Jurkat, Clone E6-1 (cell line): ENCODE measurements at regions not wholly inside any gene's neighbourhood (a gene's known extent, or its start where the extent isn't known, plus 50 kb on each side); places are given as distances from the start of the nearest gene placed in this dataset.

Experiments used
- DNase-seq: peaks from one replicate; pipeline ENCODE4 v3.0.0-alpha.2; 2011; ENCODE audit warnings: low read depth, low spot score
- H3K4me3 ChIP-seq: 2 replicates; pipeline ENCODE4 v1.5.1; 2011; ENCODE audit warnings: mild to moderate bottlenecking, low read length, control low read depth, moderate library complexity

DNA sequence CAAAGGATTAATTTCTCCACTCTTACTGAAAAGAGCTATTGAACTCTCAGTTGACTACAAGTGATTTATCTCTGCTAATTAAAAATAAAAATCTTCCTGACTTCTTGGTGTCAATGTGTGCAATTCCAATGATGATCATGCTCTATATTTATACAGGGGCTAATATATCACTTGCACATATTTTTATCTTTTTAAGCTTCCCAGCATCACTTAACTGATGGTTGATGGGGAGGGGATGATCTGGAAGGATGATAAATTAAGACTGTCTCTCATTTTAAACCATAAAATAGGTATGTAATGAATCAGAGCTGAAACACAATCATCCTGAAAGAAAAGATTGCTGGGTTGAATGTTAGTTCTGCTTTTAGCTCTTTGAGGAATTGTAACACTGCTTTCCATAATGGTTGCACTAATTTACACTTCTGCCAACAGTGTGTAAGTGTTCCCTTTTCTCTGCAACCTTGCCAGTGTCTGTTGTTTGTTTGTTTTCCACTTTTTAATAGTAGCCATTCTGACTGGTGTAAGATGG lies 169.6 kb upstream of the ECI2 start:
- DNase-seq = no peak
- no peak overlapping the region for H3K4me3 ChIP-seq

GRCh38 chr6:4303638-4304037 lies 168.3 kb upstream of the ECI2 start:
- no peak overlapping the region for H3K4me3 ChIP-seq
- DNase-seq = no peak

- no peak for DNase-seq
- no peak overlapping the region for H3K4me3 ChIP-seq
Observed at GRCh38 chr6:4302524-4302923, 167.1 kb upstream of the ECI2 start.

DNA sequence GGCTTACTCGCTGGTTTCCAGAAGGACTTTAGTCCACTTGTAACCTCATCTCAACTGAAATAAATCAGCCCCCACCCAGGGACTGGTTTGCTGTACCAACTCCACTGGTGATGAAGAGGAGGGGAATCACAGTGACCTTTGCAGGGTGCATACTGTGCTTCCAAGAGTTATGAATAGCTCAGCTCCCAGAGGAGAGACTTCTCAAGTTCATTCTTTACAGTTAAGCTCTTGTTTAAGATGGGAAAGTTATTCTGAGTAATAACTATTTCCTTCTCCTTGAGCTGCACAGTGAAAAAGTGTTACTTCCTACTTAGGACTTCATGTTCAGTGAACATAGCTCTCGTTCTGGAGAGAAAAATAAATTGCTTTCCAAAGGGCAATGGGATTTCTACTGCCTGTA lies 166.5 kb upstream of the ECI2 start:
- no peak for DNase-seq
- no peak overlapping the region for H3K4me3 ChIP-seq

- no peak for DNase-seq
- H3K4me3 ChIP-seq = no peak overlapping the region
Observed at GRCh38 chr6:4300917-4301316, 165.5 kb upstream of the ECI2 start.

DNA sequence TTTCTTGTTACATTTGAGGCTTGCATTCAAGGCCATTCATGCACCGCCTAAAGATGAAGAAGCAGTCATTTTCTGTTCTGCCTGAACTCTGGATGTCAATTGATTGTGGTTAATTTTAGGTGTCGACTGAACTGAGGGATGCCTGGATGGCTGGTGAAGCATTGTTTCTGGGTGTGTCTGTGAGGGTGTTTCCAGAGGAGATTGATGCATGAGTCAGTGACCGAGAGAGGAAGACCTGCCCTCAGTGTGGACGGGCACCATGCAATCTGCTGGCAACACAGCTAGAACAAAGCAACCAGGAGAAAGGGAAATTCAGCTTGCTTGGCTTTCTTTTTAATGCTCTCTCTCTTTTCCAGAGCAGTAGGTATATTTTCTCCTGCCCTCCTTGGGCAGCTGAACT lies 164.1 kb upstream of the ECI2 start:
- no peak overlapping the region for H3K4me3 ChIP-seq
- no peak for DNase-seq

DNA sequence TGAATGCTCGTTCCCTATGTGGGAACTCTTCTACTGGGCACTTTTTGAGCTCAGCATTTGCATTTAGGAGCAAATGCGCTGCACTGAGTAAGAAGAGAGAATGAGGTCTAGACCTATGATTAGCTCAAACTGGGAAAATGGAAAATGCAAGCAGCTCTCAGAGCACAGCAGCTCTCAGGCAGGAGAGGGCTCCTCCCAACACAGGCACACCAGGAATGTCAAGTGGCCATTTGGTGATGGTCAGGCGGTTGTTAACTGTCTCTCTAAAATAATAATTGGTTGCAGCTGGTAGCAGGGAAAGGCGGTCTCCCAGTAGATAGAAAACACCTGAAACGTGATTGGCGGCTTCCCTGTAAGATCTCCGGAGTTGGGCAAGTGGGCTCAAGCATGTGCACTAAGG lies 162.0 kb upstream of the ECI2 start:
- no peak for DNase-seq
- no peak overlapping the region for H3K4me3 ChIP-seq

DNA sequence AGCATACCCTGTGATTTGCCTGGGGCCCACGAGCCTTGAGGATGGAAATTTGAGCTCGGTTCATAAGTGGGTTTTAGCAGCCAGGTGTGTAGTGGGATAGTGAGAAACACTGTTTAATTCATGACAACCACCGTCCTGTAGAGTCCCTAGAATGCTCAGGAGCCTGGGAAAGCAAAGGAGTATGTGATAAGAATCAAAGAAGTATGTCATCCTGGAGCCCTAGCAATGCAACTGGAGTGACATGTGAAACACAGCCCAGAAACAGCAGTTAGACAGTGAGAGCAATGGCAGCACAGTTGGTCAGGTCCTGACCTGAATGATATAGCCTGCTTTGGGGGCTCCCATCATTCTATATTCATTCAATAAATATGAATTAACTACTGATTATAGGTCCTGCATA lies 161.2 kb upstream of the ECI2 start:
- no peak for DNase-seq

DNA sequence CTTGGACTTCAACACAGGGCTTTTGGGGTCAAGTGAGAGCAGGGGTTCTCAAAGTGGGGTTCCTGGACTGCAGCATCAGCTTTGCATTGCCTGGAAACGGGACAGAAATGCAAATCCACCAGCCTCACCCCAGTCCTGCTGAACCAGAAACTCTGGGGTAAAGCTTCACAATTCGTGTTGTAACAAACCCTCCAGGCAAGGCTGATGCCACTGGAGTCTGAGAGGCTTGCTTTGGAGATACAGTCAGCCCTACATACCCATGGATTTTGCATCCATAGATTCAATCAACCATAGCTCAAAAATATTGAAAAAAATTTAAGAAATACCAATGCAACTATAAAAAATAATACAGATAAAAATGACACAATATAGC lies 160.4 kb upstream of the ECI2 start:
- no peak for DNase-seq
- no peak overlapping the region for H3K4me3 ChIP-seq

More for the DNA sequence above, 161.2 kb upstream of the ECI2 start:
- no peak overlapping the region for H3K4me3 ChIP-seq

DNA sequence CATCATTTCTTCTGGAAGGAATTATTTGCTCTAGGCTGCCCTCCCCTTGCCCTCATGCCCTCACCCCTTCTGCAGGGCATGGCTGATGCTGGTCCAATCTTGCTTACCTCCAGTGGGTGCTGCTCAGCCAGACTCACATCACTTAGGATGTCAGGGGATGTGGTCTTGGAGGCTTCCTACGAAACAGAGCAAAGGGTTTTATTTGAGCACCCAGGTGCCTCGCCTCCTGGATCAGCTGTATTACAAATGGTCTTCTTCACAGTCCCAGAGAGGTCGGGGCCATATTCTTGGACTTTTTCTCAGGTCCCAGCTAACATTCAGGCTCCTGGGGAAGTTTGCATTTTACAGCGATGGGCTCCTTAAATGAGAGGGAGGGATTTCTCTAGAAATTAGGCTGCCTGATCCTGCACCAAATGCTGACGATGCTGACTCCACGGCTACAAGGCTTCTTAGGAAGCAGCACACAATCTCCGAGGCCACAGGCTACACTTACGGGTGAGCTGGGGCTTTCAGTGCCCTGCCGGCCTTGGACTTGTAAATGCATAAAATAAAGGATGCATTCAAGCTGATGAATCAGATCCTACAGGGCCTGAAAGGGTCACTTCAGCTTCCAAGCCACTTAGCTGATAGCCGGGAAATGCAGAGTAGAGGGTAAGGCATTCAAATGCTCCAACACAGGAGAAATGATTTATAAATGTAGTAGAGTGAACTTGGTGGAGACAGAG lies 159.8 kb upstream of the ECI2 start:
- no peak for DNase-seq
- no peak overlapping the region for H3K4me3 ChIP-seq

- no peak for DNase-seq
- H3K4me3 ChIP-seq = no peak overlapping the region
Observed at GRCh38 chr6:4294636-4295035, 159.3 kb upstream of the ECI2 start.

DNA sequence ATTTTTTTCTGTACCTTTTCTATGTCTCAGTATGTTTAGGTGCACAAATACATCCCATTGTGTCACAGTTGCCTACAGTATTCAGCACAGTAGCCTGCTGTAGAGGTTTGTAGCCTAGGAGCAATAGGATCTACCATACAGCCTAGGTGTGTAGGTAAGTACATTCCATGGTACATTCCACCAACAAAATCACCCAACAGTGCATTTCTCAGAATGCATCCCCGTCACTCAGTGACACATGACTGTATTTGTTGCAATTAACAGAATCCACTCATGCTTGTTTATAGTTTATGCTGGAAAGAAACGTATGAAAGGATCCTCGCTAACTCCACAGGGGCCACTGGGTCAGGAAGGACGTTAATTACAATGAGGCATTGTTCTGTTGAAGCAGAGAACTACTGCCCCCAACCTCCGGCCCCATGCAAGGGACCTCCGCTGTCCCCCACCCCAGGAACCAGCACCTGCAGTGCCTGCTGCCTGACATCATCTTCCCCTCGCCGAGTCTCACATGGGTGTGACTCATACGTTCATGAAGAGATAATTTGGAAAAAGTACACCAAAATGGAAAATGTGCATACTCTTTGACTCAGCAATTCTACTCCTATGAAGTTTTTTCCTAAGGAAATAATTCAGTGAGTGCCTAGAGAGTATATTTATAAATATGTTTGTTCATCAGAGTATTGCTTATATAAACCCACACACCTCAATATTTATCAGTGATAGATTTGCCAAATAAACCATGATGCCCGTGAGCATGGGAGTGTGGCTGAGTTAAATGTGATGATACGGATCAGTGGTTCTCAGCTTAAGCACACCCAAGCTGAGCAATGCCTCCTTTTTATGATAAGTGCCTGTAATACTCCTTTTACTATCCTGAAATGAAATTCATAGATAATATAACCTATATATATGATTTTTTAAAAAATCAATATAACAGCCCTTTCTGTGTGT lies 156.4 kb upstream of the ECI2 start:
- DNase-seq = no peak
- H3K4me3 ChIP-seq = no peak overlapping the region

DNA sequence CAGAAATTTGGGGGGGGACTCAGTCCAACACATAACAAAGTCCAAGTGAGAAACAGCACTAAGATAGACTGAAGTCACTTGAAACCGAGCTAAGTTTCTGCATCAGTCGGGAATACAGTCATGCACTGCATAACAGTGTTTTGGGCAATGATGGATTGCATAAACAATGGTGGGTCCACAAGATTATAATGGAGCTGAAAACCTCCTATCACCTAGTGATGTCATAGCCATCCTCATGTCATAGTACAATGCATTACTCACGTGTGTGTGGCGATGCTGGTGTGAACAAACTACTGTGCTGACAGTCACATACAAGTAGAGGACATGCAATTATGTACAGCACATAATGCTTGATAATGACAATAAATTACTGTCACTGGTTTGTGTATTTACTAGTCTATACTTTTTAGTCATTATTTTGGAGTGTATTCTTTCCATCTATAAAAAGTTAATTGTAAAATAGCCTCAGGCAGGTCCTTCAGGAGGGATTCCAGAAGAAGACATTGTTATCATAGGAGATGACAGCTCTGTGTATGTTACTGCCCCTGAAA lies 154.5 kb upstream of the ECI2 start:
- H3K4me3 ChIP-seq = no peak overlapping the region
- no peak for DNase-seq

DNA sequence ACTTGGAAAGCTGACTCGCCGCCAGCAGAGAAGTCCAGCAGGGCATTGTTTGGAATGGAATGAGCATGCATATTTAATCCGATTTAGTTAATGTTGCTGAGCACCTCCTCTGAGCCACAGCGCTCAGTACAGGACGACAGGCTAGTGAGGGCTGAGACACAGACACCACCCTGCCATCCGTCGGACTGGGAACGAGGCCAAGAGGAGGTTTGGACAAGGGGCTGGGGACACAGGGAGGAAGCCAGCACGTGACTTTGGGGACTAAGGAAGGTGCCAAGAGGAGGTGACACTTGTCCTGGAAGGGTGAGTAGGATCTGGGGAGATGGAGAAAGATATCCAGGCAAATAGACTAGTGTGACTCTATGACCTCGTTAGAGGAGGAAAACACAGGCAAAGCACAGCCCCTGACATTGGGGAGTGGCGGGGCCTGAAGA lies 152.5 kb upstream of the ECI2 start:
- no peak overlapping the region for H3K4me3 ChIP-seq
- no peak for DNase-seq

DNA sequence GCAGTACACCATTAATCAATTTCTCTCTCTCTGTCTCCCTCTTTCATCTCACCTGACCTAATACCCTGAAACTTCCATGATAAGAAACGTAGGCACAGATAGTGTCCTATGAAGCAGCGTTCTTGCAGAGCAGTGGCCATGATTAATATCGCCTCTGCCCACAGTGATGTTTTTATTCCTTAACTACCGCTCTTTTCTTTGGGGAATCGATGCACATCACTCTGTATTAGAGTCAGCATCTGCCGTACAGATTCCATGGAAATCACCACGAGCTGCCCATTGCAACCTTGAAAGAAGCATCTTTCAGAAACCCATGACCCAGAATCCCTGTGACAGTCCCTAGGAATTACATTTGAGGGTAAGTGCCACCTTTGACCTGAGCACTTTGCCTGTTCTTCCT lies 152.0 kb upstream of the ECI2 start:
- H3K4me3 ChIP-seq = no peak overlapping the region
- DNase-seq = no peak

DNA sequence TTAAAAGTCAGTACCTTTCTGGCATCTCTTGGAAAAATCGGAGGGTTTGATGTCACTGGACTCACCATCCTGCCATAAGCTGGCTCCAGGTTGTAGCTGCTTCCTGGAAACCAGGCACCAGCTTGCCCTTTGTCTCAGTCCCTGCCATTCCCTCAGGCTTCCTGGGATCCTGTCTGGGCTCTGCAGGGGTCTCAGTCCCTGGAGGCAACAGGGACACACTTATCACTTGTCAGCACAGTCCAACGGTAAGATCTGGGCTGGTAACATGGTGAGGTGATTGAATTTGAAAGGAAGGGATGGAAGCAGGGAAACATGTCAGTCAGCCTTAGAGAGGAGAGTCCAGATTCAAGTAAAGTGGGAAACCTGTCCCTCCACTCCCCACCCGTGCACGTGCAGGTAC lies 147.6 kb upstream of the ECI2 start:
- no peak for DNase-seq
- no peak overlapping the region for H3K4me3 ChIP-seq

DNA sequence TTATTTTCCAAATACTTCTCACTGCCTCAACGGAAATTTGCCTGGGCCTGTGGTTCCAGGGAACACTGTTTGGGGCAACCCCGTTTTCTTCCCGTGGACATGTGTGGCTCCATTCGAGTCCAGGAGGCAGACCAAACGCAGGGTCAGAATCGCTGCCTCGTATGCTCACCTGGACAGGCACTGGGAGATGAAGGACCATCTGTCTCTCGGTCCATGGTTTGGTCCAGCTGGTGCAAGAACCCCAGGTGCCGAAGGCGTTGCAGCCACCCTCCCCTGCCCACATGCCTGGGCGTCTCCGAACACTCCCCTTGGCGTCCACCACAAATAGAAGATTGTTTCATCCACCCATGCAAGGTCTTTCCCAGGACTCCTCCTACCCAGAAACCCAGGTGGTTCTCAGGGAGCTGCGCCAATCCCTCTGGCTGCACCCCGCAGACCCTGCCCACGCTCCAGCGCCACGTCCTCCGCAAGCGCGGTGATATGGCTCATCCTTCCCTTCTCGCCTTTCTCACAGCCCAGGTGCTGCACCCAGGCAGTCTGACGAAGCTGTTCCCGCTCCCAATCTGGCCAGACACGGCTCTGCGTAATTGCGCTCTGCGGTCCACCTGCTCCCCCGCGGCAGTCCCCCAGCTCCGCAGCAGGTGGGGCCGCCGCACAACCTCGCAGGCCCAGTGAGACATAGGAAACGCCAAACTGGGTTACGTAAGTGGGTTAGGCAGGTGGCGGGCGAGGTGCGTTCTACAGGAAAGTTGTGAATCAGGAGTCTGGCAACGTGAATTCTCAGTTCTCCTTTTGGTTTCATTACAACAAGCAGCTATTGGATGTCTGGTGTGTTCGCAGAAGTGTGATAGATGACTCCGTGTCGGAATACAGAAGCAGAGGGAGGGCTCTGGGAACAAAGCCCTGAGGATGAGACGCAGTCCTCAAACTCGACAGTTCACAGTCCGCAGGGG lies 146.2 kb upstream of the ECI2 start:
- DNase-seq = no peak
- no peak overlapping the region for H3K4me3 ChIP-seq

DNA sequence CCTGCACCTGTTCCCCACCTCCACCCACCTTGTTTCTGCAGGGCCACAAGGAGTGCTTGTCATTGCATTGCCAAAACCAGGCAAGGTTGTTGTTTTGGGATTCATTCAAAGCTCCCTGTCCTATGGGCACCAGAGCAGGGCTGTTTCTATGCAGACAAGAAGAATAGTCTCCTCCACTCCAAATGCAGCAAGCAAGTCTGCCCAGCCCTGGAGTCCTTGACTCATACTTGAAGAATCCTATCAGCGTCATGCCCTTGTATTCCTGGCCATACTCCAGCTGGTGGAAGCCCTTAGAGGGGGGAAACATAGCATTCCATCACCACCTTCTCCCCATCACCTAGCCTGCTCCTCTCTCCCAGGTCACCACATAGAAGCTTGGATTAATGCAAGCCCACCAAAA lies 145.3 kb upstream of the ECI2 start:
- H3K4me3 ChIP-seq = no peak overlapping the region
- DNase-seq = no peak

GRCh38 chr6:4280031-4280430 lies 144.7 kb upstream of the ECI2 start:
- no peak for DNase-seq
- no peak overlapping the region for H3K4me3 ChIP-seq
